Kidney glomerular epithelial cell (primary cell): ENCODE measurements at regions not wholly inside any gene's neighbourhood (a gene's known extent, or its start where the extent isn't known, plus 50 kb on each side); places are given as distances from the start of the nearest gene placed in this dataset.
"Not testable (repeated sequence)": the region's sequence is repeated elsewhere in the genome, so short reads cannot be mapped to it uniquely, and the experiment has no call there.

Experiments
- DNase-seq: peaks from one replicate; lab custom pipeline; 2025; lab: John Stamatoyannopoulos, UW

DNA sequence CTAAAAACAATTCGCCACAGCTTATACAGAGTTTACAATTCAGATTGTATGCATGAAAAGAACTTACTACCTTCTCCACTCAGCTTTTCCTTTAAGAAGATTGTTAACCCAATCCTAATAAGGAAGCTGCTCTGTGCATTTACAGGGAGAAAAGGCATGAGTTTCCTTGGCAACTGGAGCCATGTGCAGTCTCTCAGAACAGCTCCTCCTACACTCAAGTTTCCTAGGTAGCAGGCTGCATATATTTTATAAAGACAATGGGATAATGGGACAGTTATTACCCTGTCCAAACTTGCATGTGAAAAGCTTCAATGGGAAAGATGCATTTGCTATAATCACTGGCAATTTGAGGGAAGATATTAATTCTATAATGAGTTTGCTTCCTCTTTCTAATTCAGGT, 125.5 kb upstream of the TRPC4 start:
- peak; percentile 8 for DNase-seq

GRCh38 chr13:37986811-37987210, 117.2 kb upstream of the TRPC4 start:
- DNase-seq: no peak

- no peak for DNase-seq
Observed at GRCh38 chr13:37985281-37985680, 115.7 kb upstream of the TRPC4 start.

GRCh38 chr13:37984357-37984756, 114.8 kb upstream of the TRPC4 start:
- no peak for DNase-seq

DNA sequence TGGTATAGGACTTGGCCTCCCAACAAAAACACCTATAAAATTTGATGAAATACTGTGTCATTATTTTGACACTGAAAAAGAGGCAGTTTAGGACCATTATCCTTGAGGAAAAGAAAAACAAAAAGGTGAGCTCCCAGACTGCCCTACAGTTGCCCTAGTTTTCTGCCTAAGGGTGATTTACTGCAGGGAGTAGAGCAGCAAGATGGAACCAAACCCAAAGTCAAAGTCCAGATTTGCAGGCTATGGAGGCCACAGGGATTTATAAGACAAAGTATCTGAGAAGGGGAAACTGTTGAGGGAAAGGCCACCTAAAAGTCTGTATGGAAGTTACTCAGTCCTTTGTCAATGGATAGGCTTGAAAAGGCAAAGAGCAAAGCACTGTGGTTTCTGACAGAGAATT, 112.4 kb upstream of the TRPC4 start:
- no peak for DNase-seq

- no peak for DNase-seq
Observed at GRCh38 chr13:37978680-37979079, 109.1 kb upstream of the TRPC4 start.

GRCh38 chr13:37968555-37968954, 99.0 kb upstream of the TRPC4 start:
- no peak for DNase-seq

- no peak for DNase-seq
Observed at GRCh38 chr13:37966266-37966665, 96.7 kb upstream of the TRPC4 start.

DNA sequence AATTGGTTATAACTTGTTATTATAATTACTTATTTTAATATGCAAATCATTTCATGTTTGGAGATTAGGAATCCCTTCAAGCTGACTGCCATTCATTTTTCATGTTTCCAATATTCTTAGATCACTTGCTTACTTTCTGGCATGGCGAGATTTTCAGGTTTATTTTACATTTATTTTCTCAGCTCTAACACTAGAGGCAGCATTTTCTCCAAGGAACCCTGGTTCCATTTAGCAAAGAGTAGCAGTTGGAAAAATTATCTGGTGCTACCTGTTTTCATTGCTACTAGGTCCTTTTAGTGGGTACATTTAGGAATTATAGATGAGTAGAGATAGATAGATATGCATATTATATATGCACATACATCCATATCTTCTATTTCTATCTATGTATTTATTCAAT, 90.9 kb upstream of the TRPC4 start:
- DNase-seq: no peak

GRCh38 chr13:37959284-37959683, 89.7 kb upstream of the TRPC4 start:
- no peak for DNase-seq

GRCh38 chr13:37956536-37956935, 87.0 kb upstream of the TRPC4 start:
- DNase-seq: no peak

DNA sequence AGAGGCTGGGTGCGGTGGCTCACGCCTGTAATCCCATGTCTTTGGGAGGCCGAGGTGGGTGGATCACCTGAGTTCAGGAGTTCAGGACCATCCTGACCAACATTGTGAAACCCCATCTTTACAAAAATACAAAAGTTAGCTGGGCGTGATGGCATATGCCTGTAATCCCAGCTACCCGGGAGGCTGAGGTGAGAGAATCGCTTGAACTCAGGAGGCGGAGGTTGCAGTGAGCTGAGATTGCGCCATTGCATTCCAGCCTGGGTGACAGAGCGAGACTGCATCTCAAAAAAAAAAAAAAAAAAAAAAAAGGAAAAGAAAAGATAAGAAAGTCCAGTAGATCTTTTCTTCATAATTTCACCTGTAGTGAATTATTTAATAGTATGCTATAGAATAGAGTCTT, 85.0 kb upstream of the TRPC4 start:
- DNase-seq: not testable (repeated sequence)

DNA sequence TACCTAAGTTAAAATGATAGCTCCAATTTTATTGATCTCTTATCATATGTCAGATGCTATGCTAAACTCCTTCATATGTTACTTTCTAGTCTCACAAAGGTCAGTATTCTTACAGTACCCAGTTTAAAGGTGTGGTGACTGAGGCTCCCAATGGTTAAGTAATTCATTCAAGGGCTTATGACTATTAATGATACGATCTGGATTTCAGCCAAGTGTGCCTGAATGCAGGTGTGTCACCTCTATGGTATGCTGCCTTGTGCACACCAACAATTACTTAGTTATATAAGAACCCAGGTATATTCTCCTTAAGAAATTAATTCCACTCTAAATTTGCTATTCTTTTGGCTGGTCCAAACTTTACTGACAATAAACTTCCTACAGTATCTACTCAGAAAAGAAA, 84.6 kb upstream of the TRPC4 start:
- DNase-seq: no peak

- no peak for DNase-seq
Observed at GRCh38 chr13:37953696-37954095, 84.1 kb upstream of the TRPC4 start.

DNA sequence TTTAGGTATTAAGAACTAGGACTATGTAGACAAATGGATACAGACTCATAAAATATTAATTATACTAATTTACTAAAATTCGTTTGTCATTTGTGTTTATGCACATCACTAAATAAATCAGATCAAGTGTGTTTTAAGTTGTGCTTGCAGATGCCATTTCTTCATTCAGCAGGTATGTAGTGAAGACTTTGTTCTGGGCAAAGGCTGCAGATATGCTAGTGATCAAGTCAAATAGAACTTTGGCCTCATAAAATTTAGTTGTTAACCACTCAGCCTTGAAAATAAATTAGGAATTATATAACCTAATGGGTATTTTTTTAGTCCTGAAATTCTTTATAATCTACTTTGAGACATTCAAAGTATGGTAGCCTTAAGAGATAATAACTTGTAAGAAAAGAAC, 80.4 kb upstream of the TRPC4 start:
- DNase-seq: no peak

- DNase-seq: no peak
Observed at GRCh38 chr13:37947419-37948140, 78.0 kb upstream of the TRPC4 start.

DNA sequence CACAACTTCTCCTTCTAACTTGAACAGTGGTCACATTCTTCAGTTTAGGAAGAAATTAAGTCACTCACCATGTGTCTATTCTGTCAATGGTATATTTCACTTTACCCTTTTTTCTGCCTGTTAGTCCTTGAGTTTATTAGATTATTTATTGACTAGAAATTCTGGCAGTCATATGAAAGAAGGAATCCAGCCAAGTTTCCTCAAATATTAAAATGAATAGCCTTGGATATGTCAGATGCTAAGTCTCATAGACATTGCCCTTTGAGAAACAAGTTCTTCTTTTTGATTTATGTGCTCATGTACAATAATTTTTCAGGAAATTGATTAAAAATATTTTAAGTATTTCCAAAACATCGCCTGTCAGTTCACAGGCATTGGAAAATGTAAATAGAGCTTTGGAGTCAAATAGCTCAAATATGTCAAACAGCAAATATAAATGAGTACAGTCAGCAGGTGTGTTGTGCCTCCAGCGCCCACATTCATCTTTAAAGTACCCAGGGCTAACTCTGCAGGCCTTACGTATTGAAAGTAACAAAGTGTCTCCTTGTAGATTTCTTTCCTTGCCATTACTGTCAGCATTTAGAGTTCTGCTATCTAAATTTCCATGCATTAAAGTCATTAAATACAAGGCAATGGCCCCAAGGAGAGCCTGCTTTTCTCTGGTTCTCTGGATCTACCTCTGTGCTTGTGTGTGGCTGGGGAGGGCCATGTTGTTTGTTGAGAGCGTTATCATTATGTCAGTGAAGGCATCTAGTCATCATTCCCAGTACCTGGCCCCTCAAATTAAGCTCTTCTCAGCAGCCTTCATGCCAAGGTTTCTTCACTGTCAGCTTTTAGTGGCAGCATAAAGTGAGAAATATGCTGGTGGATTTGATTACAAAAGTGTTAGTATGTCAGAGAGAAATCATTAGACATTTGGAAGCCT, 76.3 kb upstream of the TRPC4 start:
- no peak for DNase-seq

GRCh38 chr13:37944869-37945442, 75.4 kb upstream of the TRPC4 start:
- no peak for DNase-seq

DNA sequence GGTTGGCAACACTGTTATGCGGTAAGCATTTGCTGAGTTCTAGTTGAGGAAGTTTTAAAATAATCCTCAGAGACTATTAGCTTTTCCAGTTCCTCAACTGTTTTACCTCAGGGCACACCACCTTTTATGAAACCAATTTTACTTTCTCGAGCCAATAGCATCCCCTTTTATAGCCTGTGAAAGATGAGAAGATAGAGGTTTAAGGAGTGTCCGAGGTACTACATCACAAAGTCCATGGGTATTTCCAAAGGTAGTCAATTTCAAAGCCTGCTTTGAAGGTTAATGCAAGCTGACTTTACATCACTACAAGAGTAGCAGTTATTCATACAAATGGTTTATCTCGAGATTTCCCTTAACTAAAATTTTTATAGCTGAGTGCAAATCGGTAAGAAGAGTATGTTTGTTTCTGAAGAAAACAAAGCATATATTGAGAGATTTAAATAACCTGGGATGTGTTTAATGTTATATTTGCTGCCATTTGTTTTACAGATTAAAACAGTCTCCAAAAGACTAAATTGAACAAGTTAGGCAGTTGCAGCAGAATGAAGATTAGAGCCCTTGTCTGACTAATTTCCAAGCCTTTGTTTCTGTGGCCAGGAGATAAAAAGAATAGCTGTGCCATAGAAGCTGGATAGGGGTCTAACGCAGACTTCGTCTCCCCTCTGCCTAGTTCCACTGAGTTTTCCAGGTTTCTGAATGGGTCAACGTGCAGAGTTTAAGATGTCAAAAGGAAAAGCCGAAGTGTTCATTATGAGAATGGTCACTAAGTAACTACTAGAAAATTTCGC, 74.7 kb upstream of the TRPC4 start:
- DNase-seq: no peak

- DNase-seq: no peak
Observed at GRCh38 chr13:37942929-37943328, 73.4 kb upstream of the TRPC4 start.

DNA sequence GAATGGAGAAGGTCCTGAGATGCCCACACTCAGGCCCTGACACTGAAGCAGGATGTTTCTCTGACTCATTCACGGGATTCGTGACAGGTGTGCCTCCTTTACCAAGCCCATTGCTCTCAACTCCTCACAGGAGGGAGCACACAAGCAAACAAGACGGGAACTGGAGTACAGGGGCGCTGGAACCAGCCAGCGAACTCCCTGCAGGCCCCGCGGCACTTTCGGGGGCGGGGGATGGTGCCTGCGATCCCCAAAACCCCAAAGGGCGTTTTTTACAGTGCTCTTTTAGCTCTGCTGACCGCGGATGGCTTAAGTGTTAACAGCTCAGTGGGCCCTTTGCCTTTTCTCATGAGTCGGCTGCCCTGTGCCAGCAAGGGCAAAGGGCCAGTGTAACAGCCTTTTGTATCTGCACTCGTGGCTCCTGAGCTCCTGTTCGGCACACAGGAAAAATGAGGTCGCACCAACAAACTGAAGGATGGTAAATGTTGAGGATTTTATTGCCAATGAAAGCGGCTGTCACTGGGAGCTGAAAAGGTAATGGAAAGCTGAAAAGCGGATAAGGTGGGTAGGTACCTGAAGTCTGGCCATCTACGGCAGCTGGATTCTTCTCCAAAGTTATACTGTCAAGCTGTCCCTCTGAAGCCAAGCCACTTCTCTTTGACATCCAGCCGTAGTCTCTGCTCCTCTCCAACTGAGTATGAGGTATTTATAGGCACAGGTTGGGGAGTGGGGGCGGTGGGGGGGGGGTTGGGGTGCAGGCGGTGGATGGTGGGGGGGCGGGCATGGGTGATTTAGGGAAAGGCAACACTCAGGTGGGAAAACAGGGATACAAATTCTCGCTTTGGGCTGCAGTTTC, 65.0 kb upstream of the TRPC4 start:
- no peak for DNase-seq
